Gastrocnemius medialis (tissue), 4 donors: ENCODE measurements at regions not wholly inside any gene's neighbourhood (a gene's known extent, or its start where the extent isn't known, plus 50 kb on each side); places are given as distances from the start of the nearest gene placed in this dataset.

Source experiments
- CTCF ChIP-seq, 5 experiments: fragments of 450-650 bp in 3 of 5; fragments of 200-600 bp in 2 of 5; sonication (generic) in 2 of 5; IDR thresholded peaks in 4 of 5; conservative IDR thresholded peaks in 1 of 5; 1 replicate in 4 of 5; 2 replicates in 1 of 5; pipeline ENCODE4 v1.5.1; 2016 to 2019; ENCODE audit warnings: antibody characterized with exemption in 5 of 5, mild to moderate bottlenecking in 3 of 5, moderate library complexity in 3 of 5
- POLR2A ChIP-seq, 2 donors: fragments of 450-650 bp; IDR thresholded peaks; one replicate each; pipeline ENCODE4 v1.6.1; 2017; ENCODE audit warnings: antibody characterized with exemption in 2 of 2, mild to moderate bottlenecking in 2 of 2, moderate library complexity in 2 of 2

- TF ChIP-seq CTCF (IDR thresholded peaks at IDR 0.05 in 4 of 5, conservative IDR thresholded peaks at IDR 0.05 in 1 of 5) (no peak), POLR2A (IDR thresholded peaks at IDR 0.05) (no peak)
Observed at GRCh38 chr10:108425283-108425964, 1260.9 kb upstream of the SORCS1 start.
